ENCODE measurements at regions not wholly inside any gene's neighbourhood (a gene's known extent, or its start where the extent isn't known, plus 50 kb on each side); places are given as distances from the start of the nearest gene placed in this dataset.

DNA sequence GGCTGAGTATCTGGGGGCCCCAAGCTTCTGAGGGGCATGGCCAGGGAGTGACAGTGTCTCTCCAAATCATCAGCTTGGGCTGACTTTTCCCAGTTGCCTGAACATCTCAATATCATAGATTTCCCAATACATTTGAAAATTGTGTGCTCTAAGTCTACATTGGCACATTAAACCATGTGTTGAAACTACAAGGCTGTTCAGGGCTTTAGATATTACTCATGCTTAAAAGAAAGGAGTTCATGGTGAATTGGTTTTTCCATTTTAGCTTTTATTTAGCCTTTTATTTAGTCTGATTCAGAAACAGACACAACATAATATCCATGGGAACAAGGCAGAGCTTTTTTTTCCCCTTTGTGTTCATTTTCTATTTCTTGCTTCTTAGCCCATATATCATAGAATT is 49.9 kb upstream of the GALR1 start:
- no peak overlapping the region for H3K9ac ChIP-seq (ENCODE audit: low read length in 3 of 3)
- no peak for FAIRE-seq
- no peaks in the 10 kb centered on the region for H3K36me3 ChIP-seq (ENCODE audit: control insufficient read depth in 2 of 3, insufficient read depth in 3 of 3, low read length in 3 of 3)
- no peaks in the 10 kb centered on the region for H3K27me3 ChIP-seq (ENCODE audit: control insufficient read depth, insufficient read depth, low read length)
- H3K4me3 ChIP-seq (ENCODE audit: low read length in 3 of 3), result no peak overlapping the region
- intact Hi-C loops (cut with DNase I), result loop anchor here (10.0 kb wide), 1 partner anchor 55 kb away; no protein-coding TSS in a partner anchor
- H3K4me1 ChIP-seq (ENCODE audit: control insufficient read depth in 2 of 3, insufficient read depth in 2 of 3, low read depth in 1 of 3, low read length in 3 of 3), result no peaks in the 10 kb centered on the region
- no peak for DNase-seq
- no peak overlapping the region for H3K27ac ChIP-seq (ENCODE audit: low read depth in 2 of 2, low read length in 2 of 2)
- TF ChIP-seq, protein P1, sequence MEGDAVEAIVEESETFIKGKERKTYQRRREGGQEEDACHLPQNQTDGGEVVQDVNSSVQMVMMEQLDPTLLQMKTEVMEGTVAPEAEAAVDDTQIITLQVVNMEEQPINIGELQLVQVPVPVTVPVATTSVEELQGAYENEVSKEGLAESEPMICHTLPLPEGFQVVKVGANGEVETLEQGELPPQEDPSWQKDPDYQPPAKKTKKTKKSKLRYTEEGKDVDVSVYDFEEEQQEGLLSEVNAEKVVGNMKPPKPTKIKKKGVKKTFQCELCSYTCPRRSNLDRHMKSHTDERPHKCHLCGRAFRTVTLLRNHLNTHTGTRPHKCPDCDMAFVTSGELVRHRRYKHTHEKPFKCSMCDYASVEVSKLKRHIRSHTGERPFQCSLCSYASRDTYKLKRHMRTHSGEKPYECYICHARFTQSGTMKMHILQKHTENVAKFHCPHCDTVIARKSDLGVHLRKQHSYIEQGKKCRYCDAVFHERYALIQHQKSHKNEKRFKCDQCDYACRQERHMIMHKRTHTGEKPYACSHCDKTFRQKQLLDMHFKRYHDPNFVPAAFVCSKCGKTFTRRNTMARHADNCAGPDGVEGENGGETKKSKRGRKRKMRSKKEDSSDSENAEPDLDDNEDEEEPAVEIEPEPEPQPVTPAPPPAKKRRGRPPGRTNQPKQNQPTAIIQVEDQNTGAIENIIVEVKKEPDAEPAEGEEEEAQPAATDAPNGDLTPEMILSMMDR (IDR thresholded peaks at IDR 0.05; ENCODE audit: borderline replicate concordance, extremely low read depth, insufficient read depth), result no peak
- no peaks in the 10 kb centered on the region for H3K9me3 ChIP-seq (ENCODE audit: control insufficient read depth in 2 of 3, insufficient read depth in 1 of 3, low read length in 3 of 3)

Data from kidney (tissue), 13 donors.